IPS-18c (cell line): ENCODE measurements at regions not wholly inside any gene's neighbourhood (a gene's known extent, or its start where the extent isn't known, plus 50 kb on each side); places are given as distances from the start of the nearest gene placed in this dataset.
"Not testable (repeated sequence)": the region's sequence is repeated elsewhere in the genome, so short reads cannot be mapped to it uniquely, and the experiment has no call there.

ENCODE experiments used
- H3K4me3 ChIP-seq: 2 replicates; pipeline ENCODE4 v1.7.0; 2013; ENCODE audit warnings: low read depth, mild to moderate bottlenecking, low read length, moderate library complexity; ENCODE audit not compliant: insufficient read depth
- H3K9me3 ChIP-seq: one replicate; pipeline ENCODE4 v1.6.1; 2013; ENCODE audit warnings: mild to moderate bottlenecking, low read length, moderate library complexity; ENCODE audit not compliant: control insufficient read depth, insufficient read depth

- peaks cover 2% of the 10 kb centered on the region for H3K9me3 ChIP-seq
- no peak overlapping the region for H3K4me3 ChIP-seq
Observed at GRCh38 chr3:81816473-81817250, 55.2 kb upstream of the GBE1 start.

- H3K9me3 ChIP-seq, H3K4me3 ChIP-seq: not testable (repeated sequence)
Observed at GRCh38 chr3:81812098-81812497, 50.7 kb upstream of the GBE1 start.
